HG03565 (cell line): ENCODE measurements at regions not wholly inside any gene's neighbourhood (a gene's known extent, or its start where the extent isn't known, plus 50 kb on each side); places are given as distances from the start of the nearest gene placed in this dataset.

Experiments
- ATAC-seq: cut with Tn5 transposase; IDR thresholded peaks from one replicate; pipeline ENCODE4 v1.9.1; 2021; ENCODE audit warnings: mild to moderate bottlenecking, moderate library complexity; ENCODE audit not compliant: unreplicated experiment

- no peak for ATAC-seq
Observed at GRCh38 chr3:90010341-90010740, 902.9 kb downstream of the EPHA3 start.

GRCh38 chr3:90011131-90011530 is 903.7 kb downstream of the EPHA3 start:
- ATAC-seq: no peak

- no peak for ATAC-seq
Observed at GRCh38 chr3:90011596-90011995, 904.2 kb downstream of the EPHA3 start.

- no peak for ATAC-seq
Observed at GRCh38 chr3:90011996-90012395, 904.6 kb downstream of the EPHA3 start.

- ATAC-seq: no peak
Observed at GRCh38 chr3:90015688-90016356, 908.4 kb downstream of the EPHA3 start.

GRCh38 chr3:90016555-90016954 is 909.1 kb downstream of the EPHA3 start:
- ATAC-seq: no peak

- no peak for ATAC-seq
Observed at GRCh38 chr3:90018779-90019178, 911.4 kb downstream of the EPHA3 start.

GRCh38 chr3:90025019-90025418 is 917.6 kb downstream of the EPHA3 start:
- ATAC-seq: no peak

GRCh38 chr3:90026406-90026805 is 919.0 kb downstream of the EPHA3 start:
- no peak for ATAC-seq

GRCh38 chr3:90031121-90031520 is 923.7 kb downstream of the EPHA3 start:
- no peak for ATAC-seq

GRCh38 chr3:90032980-90033641 is 925.7 kb downstream of the EPHA3 start:
- no peak for ATAC-seq

GRCh38 chr3:90034038-90034437 is 926.6 kb downstream of the EPHA3 start:
- no peak for ATAC-seq

GRCh38 chr3:90035643-90036042 is 928.2 kb downstream of the EPHA3 start:
- ATAC-seq: no peak

GRCh38 chr3:90036939-90037469 is 929.6 kb downstream of the EPHA3 start:
- no peak for ATAC-seq

- ATAC-seq: no peak
Observed at GRCh38 chr3:90039994-90040393, 932.6 kb downstream of the EPHA3 start.

- ATAC-seq: no peak
Observed at GRCh38 chr3:90040554-90040953, 933.1 kb downstream of the EPHA3 start.

GRCh38 chr3:90041995-90042394 is 934.6 kb downstream of the EPHA3 start:
- ATAC-seq: no peak

GRCh38 chr3:90043287-90043686 is 935.9 kb downstream of the EPHA3 start:
- no peak for ATAC-seq

GRCh38 chr3:90044084-90044816 is 936.8 kb downstream of the EPHA3 start:
- ATAC-seq: no peak

GRCh38 chr3:90052425-90052950 is 945.1 kb downstream of the EPHA3 start:
- no peak for ATAC-seq

GRCh38 chr3:90054311-90054710 is 946.9 kb downstream of the EPHA3 start:
- ATAC-seq: no peak

- no peak for ATAC-seq
Observed at GRCh38 chr3:90055666-90056065, 948.2 kb downstream of the EPHA3 start.
